Left renal pelvis (tissue), 4 donors: ENCODE measurements at regions not wholly inside any gene's neighbourhood (a gene's known extent, or its start where the extent isn't known, plus 50 kb on each side); places are given as distances from the start of the nearest gene placed in this dataset.

Source experiments
- DNase-seq, 4 donors: peaks; one replicate each; pipeline ENCODE4 v3.0.0-alpha.2; 2013; ENCODE audit warnings: low read depth in 4 of 4, low spot score in 3 of 4

DNA sequence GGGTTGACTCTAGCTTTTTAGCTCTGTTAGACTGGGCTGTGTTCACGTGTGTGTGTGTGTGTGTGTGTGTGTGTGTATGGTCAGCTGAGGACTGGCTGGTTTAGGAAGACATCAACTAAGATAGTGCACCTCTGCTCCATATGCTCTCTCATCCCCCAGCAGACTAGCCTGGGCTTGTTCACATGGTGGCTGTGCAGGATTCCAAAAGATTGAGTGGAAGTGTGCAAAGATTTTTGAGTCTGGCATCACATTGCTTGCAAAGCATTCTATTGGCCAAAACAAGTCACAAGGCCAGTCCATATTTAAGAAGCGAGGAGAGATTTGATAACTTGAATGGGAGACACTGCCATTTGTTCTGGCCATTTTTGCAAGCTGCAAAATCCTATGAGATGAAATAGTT is 79.7 kb upstream of the C11orf87 start:
- no peak for DNase-seq

GRCh38 chr11:109343242-109343641 is 78.7 kb upstream of the C11orf87 start:
- no peak for DNase-seq

GRCh38 chr11:109347304-109347703 is 74.7 kb upstream of the C11orf87 start:
- no peak for DNase-seq

DNA sequence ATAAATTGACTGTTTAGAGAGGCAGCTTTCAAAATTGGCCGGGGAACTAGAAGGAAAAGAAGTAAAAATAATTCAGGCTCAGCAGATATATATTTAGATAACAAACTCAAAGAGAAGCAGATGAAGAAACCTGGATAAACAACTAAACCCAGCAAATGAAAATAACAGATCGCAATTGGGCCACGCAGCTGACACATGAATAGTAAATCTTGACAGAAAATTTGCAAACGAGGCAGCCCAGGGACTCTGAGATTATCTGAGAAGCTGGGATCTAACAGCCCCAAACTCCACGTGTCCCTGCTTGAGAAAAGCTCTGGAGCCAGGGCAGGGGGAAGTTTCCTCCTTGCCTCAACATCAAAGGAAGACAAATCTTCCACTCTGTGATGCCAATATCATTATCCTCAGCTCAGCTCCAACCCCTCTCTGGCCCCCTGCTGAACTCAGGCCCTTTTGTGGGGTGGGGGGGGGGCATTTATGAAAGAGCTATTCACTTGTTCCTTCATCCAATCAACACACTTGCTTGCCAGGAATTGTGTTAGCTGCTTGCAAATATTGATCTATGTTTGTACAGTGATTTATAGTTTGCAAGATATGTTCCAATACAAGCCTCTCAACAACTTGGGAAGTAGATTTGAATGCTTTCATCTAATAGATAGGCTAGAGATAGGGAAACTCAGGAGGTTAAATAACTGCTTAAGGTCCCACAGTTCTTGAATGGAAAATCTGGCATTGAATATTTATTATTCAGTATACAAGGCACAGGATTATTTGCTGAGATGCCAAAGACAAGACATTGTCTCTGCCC is 72.5 kb upstream of the C11orf87 start:
- peak in 3 of 4 donors; percentile 8 to 27 (median 10) for DNase-seq

GRCh38 chr11:109350091-109350490 is 71.9 kb upstream of the C11orf87 start:
- DNase-seq: no peak

GRCh38 chr11:109362059-109362458 is 59.9 kb upstream of the C11orf87 start:
- DNase-seq: no peak

- DNase-seq: no peak
These were observed 58.3 kb upstream of the C11orf87 start for GRCh38 chr11:109363682-109364081.

DNA sequence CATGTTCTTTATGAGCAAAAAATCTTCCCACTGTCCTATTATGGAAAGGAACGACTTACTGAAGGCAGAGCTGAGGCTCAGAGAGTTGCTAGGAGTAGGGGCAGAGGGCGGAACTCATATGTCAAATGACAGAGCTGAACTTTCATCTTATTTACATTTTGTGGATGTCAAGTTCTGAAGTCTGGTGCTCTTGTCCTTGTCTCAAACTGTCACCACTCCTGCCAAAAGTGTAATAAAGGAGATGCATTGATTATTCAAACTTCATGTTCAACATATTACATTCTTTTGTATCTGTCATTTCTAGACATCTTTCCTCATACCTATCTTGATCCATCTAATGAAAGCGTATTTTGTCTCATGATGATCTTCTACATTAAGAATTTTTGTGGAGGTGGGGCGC is 57.1 kb upstream of the C11orf87 start:
- DNase-seq: no peak

DNA sequence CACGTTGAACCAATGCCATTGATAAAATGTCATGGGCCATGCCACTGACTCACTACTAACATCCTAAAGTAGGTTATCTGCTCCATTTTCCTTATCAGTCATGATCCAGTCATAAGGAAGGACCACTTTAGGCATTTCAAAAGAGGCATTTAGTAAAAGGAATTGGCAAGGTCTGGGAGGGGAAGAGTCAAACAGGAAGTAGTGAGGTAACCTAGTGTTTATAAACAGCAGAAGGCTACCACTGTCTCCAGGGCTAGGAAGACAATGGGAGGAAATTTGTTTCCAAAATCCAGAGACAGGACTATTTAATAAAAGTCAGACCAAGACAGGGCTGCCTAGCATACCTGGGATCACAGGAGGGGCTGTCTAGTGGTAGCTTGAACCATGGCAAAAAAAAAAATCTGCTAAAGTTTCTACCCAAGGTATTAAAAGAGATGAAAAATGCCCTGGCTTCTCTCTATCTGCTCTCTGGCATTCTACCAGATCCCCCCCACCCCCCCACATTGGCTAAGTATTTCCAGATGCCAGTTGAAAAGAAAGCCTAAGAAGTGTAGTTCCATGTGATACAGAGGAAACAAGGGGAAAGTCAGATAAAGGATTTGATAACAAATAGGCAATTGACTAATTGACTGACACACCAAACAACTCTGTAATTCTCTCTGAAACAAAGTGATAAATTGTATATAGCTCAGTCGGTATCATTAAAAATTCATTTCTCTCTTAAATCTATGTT is 50.4 kb upstream of the C11orf87 start:
- no peak for DNase-seq
